Stomach smooth muscle (tissue), 2 donors: ENCODE measurements at regions not wholly inside any gene's neighbourhood (a gene's known extent, or its start where the extent isn't known, plus 50 kb on each side); places are given as distances from the start of the nearest gene placed in this dataset.

ENCODE experiments used
- H3K27ac ChIP-seq: one replicate; pipeline ENCODE4 v1.7.0; 2013; ENCODE audit warnings: mild to moderate bottlenecking, low read length, inconsistent platforms
- H3K27me3 ChIP-seq, 2 donors: one replicate each; pipeline ENCODE4 v1.7.0; 2013; ENCODE audit warnings: low read length in 2 of 2; ENCODE audit not compliant: insufficient read depth in 2 of 2, control insufficient read depth in 1 of 2
- H3K36me3 ChIP-seq, 2 donors: one replicate each; pipeline ENCODE4 v1.7.0; 2013; ENCODE audit warnings: low read length in 2 of 2; ENCODE audit not compliant: control insufficient read depth in 2 of 2, insufficient read depth in 2 of 2
- H3K4me1 ChIP-seq: one replicate; pipeline ENCODE4 v1.7.0; 2013; ENCODE audit warnings: low read length; ENCODE audit not compliant: control insufficient read depth, insufficient read depth
- H3K4me3 ChIP-seq, 2 donors: one replicate each; pipeline ENCODE4 v1.7.0; 2013; ENCODE audit warnings: low read length in 2 of 2
- H3K9ac ChIP-seq, 2 donors: one replicate each; pipeline ENCODE4 v1.7.0; 2013; ENCODE audit warnings: low read length in 2 of 2, mild to moderate bottlenecking in 1 of 2
- H3K9me3 ChIP-seq, 2 donors: one replicate each; pipeline ENCODE4 v1.7.0; 2013; ENCODE audit warnings: low read length in 2 of 2; ENCODE audit not compliant: control insufficient read depth in 2 of 2
- donor health status: healthy.
- donor health status: Pancreatic carcinoma.

DNA sequence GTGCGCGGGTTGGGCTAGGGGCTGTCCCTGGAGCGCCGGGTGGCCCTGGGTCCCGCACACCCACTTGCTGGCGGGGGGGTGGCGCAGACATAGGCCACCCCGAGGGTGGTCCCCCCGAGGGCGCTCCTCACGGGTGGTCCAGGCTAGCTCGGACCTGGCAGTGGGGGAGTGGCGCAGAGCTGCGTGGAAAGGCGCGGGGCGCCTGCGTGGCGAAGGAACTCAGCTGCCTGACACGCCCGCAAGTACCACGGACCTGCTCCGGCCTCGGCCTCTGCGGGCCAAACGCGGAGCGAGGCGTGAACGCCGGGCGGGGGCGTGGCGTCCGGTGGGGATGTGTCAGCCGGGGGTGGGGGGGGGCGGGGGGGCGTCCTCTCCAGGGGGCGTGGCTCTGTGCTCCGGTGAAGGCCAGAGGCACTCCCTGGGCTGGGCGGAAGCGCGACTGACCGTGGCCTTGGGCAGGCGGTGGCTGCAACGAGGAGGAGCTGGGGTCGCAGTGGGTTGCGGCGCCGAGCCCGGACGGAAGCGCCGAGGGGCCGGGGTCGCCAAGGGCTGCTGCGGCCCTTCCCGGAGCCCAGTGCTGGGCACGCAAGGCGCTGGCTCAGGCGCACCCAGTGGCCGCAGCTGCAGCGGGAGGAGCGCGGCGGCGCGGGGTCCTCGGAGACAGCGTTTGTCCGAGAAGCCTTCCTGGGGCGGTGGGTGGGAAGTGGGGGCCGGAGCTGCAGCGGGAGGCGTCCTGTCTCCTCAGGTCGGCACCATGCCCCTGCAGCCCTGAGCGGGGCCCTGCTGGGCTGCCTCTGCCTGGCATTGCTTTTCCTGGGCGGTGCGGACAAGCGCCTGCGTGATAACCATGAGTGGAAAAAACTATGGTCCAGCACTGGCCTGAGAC is 58.9 kb upstream of the NUPR2 start:
- H3K27me3 ChIP-seq = peaks cover 4 to 9% of the 10 kb centered on the region in 2 donors
- peak overlapping the region; percentile 42 to 65 for H3K4me3 ChIP-seq
- no peaks in the 10 kb centered on the region for H3K36me3 ChIP-seq
- H3K4me1 ChIP-seq = peaks cover 2% of the 10 kb centered on the region
- H3K9me3 ChIP-seq = no peaks in the 10 kb centered on the region
- H3K27ac ChIP-seq = no peak overlapping the region
- no peak overlapping the region for H3K9ac ChIP-seq

DNA sequence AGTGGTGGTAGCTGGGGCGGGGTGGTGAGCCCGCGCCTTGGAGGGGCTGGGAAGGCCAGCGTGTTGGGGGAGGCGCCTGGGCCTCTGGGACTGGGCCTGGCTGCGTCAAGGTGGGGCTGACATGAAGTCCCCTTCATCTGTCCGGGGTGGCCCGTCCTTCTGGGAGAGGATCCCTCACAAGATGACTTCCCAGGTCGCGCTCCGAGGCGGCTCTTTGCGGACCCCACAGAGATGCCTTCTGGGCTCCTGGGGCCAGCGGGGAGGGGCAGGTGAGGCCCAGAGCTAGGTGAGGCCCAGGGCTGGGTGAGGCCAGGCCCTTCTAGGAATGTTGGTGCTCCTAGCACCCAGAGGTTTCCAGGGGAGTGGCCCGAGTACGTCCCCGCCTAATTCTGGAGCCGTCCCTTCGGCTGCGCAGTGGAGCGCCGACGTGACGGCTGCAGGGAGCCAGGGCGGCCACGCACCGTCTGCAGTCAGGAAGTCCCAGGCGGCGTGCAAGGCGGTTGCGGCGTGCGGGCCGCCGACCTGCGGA is 58.2 kb upstream of the NUPR2 start:
- Histone ChIP-seq H3K9ac (no peak overlapping the region), H3K4me1 (peaks cover 2% of the 10 kb centered on the region), H3K9me3 (no peaks in the 10 kb centered on the region), H3K36me3 (no peaks in the 10 kb centered on the region), H3K4me3 (no peak overlapping the region), H3K27ac (no peak overlapping the region), H3K27me3 (peaks cover 4 to 9% of the 10 kb centered on the region in 2 donors)
